SH-SY5Y (cell line): ENCODE measurements at regions not wholly inside any gene's neighbourhood (a gene's known extent, or its start where the extent isn't known, plus 50 kb on each side); places are given as distances from the start of the nearest gene placed in this dataset.

Source experiments
- GATA2 ChIP-seq: IDR thresholded peaks from 2 replicates; pipeline ENCODE4 v1.6.1; 2011; ENCODE audit warnings: mild to moderate bottlenecking, low read depth, low read length
- GATA3 ChIP-seq: IDR thresholded peaks from 2 replicates; pipeline ENCODE4 v1.6.1; 2011; ENCODE audit warnings: low read depth, mild to moderate bottlenecking, low read length, moderate library complexity

DNA sequence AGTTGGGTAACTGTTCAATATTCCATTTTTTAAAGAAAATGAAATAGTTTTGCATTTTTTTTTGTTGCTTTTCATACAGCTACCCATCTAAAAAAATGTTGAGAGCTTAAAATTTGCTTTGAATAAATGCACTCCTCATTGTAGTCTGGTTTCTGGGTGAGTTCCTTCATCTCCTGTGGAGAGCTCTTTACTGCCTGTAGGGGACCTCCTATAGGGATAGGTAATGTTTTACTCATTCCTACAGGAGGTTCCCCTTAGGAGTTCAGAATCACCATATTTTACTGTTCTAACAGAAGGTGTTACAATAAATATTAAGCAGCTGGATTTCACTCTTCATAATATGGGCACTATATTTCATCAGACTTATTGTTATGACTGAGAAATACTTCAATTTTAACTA lies 947.3 kb upstream of the CRIM1 start:
- TF ChIP-seq GATA2 (no peak), GATA3 (no peak)

DNA sequence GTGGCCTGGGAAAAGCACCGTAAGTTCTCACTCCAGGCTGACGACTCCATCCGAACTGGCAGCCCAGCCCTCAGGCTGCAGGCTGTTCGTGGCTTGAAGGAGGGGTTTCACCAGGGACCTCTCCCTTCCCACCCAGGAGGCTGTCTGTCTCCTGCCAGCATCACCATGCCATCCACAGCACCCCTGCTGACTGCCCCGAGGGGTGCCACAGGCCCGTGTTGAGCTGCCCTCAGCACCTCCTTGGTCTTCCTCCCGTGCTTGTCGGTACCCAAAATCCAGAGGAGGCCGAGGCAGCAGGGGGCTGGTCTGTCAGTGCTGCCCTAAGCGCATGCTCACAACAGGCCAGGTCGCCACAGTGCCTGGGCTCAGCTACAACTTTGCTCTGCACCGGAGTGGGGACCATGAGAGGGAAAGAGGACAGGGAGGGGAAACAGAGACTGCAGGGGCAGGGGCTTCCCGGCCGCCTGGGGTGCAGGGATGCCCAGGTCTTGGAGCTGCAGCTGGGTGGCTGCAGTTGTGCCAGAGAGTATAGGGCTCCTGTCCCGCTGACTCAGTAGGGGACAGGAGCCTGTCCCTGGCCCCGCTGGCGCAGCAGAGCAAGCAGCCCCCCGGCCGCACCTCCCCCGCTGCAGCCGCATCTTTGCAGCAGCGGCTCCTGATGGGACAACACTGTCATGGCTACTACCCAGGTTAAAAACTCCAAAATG lies 963.7 kb upstream of the CRIM1 start:
- no peak for TF ChIP-seq GATA2
- TF ChIP-seq GATA3 = no peak

DNA sequence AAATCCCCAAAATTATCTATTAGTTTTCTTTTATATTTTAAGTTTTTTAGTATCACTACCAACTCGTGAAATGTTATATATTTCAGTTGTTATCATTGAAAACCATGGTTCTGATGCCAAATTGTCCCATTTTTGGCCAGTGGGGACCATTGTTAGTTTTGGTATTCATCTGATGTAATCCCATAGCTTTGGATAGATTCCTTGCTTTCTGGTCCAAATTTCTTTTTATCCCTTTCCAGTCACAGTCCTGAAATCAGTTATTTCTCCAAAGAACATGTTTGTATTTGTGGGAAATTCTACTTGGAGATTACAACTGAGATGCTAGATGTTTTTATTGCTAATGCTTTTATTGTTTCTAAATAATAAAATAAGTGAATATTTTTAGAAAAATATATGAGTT lies 976.8 kb upstream of the CRIM1 start:
- TF ChIP-seq GATA3 (no peak), GATA2 (no peak)

DNA sequence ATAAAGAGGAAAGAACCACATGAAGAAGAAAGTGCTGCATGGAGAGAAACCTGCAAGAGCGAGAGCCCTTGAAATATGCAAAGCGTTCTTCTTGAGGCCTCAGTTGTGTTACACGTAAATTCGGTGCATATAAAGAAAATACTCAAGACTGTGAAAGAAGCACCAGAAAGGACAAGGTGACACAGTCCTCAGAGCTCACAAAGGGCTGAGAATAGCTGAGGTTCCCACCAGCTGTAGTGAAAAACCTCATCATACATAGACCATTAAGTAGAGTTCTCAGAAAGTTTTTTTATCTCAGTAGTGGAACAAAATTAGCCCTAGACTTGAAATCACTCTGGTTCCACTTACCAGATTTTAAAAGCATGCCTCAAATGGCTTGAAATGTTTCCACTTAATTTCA lies 980.7 kb upstream of the CRIM1 start:
- TF ChIP-seq GATA3 = no peak
- TF ChIP-seq GATA2 = no peak

DNA sequence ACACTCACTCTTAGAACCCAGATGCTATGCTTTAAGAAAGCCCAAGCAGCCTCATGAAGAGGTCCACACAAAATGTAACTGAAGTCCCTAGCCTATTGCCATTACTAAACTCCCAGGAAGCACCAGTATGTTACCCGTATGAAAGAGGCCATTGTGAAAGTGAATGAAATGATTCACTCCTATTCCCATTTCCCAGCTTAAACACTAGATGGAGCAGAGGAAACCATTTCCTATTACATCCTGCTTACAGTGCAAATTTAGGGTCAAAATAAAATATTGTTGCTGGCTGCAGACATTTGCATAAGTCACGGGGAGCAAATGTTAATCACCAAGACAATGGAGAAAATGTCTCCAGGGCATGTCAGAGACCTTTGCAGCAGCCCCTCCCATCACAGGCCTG lies 989.7 kb upstream of the CRIM1 start:
- TF ChIP-seq GATA2 (no peak), GATA3 (no peak)

DNA sequence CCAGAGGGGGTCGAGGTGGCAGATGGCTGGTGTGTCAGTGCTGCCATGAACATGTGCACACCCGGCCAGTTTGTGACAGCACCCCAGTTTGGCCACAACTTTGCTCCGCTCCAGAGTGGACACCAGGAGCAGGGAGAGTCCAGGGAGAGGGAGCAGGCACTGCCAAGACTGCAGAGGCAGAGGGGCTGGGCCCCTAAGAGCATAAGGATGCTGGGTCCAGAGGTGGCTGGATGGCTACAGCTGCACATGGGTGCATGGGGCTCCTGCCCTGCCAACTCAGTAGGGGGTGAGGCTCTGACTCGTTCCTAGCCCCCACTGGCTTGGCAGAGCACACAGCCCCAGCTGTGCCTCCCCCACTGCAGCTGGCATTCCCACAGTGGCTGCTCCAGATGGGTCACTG lies 999.2 kb upstream of the CRIM1 start:
- TF ChIP-seq GATA2 (no peak), GATA3 (no peak)

DNA sequence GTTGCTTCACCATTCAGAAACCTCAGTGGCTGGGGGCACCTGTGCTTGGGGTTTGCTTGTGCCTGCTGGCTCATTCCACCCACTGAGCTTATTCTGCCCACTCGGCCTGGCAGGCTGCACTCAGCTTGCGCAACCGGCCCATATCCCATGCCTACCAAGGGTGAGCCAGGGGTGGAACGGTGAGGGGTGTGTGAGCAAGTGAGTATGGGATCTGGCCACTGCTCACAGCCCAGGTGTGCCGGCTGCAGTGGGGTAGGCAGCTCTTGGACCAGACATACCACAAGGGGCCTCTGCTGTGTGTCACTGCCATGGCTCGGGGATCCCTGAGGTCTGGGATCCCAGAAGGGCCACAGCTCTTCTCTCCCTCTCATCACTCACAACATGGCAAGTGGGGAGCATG lies 1000.5 kb upstream of the CRIM1 start:
- TF ChIP-seq GATA3 = no peak
- no peak for TF ChIP-seq GATA2

DNA sequence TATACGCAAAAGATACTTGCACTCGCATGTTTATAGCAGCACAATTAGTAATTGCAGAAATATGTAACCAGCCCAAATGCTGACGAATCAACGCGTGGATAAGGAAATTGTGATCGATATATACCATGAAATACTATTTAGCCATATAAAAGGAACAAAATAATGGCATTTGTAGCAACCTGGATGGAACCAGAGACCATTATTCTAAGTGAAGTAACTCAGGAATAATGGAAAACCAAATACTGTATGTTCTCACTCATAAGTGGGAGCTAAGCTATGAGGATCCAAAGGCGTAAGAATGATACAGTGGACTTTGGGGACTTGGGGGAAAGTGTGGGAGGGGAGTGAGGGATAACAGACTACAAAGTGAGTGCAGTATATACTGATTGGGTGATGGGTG lies 1008.0 kb upstream of the CRIM1 start:
- TF ChIP-seq GATA2 = no peak
- no peak for TF ChIP-seq GATA3

DNA sequence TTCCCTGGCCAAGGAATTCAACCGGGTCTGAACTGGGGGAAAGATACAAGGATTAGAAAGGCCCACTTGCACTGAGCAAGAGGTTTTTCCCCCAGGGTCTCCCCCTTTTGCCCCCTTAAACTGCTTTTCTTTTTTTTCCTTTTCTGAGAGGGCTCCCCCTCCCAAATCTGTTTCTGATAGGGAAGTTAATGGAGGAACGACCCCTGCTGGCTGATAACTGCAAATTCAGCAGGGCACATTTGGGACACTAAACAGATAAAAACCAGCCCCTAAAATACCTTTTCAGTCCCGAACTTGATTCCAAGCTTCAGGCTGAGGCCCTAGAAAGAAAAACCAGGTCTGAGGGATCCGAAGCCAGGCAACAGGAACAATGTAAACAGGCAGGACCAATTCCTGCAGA lies 1012.4 kb upstream of the CRIM1 start:
- no peak for TF ChIP-seq GATA2
- no peak for TF ChIP-seq GATA3

DNA sequence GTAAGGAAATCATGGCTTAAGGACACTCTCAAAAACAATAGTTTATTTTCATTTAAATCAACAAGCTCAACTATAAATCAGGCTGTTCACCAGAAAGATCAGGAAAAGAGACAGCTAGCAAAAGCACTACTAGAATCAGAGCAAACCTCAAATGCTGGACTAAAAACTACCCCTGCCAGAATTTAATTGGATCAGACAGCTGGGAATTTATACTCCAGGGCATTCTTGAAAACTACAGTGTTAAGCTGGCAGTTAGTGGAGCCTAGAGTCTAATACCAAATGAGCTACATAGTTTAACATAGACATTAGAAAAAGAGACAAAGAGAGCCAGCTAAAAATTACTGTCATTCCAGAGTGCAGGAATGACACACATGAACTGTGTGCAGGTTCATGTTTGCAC lies 1016.4 kb upstream of the CRIM1 start:
- TF ChIP-seq GATA2 (no peak), GATA3 (no peak)

DNA sequence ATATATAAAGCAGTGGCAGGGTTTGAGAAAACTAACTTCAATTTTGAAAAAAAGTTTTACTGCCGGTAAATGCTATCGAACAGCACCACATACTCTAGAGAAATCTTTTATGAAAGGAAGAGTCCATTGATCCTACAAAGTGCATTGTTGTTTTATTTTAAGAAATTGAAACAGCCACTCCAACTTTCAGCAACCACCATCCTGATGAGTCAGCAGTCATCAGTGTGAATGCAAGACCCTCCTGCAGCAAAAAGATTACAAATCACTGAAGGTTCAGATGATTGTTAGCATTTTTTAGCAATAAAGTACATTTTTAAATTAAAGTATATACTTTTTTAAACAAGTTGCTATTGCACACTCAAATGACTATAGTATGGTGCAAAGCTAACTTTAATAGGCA lies 1017.7 kb upstream of the CRIM1 start:
- no peak for TF ChIP-seq GATA3
- no peak for TF ChIP-seq GATA2

DNA sequence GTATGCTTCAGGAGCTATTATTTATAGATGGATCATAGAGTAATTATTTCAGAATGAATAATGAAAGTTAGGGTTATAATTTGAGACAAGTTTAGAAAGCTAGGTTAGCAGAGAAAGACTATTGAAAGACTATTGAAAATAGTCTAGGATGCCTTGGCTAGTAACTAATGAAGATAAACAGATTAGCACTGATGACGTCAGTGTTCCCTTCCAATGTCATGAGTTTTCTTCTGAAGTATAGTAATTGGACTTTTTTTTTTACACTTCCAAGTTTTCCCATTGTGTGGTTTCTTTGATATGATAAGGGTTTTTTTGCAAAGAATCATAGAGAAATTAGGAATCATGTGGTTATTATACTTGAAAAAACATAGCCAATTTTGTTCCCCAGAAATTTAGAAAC lies 1041.5 kb upstream of the CRIM1 start:
- TF ChIP-seq GATA3 (no peak), GATA2 (no peak)

DNA sequence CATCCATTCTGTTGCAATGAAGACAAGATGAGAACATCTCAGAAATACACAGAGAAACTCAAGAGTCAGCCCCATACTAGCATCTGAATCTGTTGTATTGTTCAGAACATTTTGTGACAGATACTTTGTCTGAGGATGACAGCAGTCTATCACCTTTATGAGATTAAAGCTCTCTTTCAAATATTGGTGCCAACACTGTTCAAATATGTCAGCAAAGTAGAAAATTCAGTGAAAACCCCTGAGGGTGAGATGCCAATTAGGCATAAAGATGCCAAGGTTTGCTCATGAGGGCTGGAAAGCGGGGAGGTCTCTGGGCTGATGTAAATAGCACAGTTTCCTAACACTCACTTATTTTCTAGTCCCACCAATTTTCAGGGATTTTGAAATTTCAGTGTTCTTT lies 1054.2 kb upstream of the CRIM1 start:
- TF ChIP-seq GATA3 (no peak), GATA2 (no peak)

DNA sequence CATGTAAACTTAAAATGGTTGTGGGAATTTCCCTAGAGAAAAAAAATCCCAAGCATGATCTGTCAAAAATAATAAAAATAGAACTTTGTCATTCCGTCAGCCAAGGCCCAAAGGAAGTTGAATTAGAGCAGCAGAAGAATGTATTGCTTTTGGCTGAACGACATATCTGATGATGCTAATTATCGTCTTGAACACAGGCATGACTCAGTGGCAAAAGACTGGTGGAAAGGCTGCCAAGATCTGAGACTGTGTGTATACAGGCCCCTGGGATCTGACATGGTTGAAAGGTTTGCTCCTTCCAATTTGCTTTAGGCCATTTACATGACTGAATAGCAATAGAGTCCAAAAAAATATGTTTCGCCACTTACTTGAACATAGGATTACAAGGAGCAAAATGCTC lies 1057.1 kb upstream of the CRIM1 start:
- TF ChIP-seq GATA2 (no peak), GATA3 (no peak)

DNA sequence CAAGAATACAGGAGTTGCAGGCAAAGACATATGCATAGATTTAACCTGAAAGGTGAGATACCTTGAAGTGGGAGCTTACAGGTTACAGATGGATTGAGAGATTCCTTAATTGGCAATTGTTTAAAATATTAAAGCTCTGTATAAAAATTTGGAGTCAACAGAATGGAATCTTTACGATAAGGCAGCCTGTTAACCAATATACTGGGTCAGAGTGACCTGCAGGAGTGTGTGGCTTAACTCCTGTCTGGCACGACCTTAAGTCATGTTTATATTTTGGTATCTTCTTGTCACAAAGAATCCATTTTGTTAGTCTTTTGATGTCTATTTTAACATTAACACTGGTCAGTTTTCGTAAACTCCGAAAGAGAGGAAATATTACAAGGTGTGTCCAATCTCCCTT lies 1058.2 kb upstream of the CRIM1 start:
- TF ChIP-seq GATA2 = no peak
- TF ChIP-seq GATA3 = no peak
